CD4-positive, CD25-positive, alpha-beta regulatory T cell (primary cell): ENCODE measurements at regions not wholly inside any gene's neighbourhood (a gene's known extent, or its start where the extent isn't known, plus 50 kb on each side); places are given as distances from the start of the nearest gene placed in this dataset.
"Not testable (repeated sequence)": the region's sequence is repeated elsewhere in the genome, so short reads cannot be mapped to it uniquely, and the experiment has no call there.

Source experiments
- ATAC-seq, 2 donors: fragments of 150-1000 bp; cut with Tn5 transposase; one replicate each; pipeline ENCODE4 v1.10.0; 2021; ENCODE audit warnings: low read depth in 2 of 2, moderate number of reproducible peaks in 2 of 2, moderate library complexity in 1 of 2
- DNase-seq, 3 donors: peaks; one replicate each; pipeline versions ENCODE4 v3.0.0 to v3.0.0-alpha.2; 2012 to 2022; ENCODE audit warnings: mixed read lengths in 1 of 3
- H3K27ac ChIP-seq: one replicate; pipeline ENCODE4 v1.7.0; 2013; ENCODE audit warnings: mild to moderate bottlenecking, low read length; ENCODE audit not compliant: insufficient read depth, poor library complexity, severe bottlenecking
- H3K27me3 ChIP-seq: one replicate; pipeline ENCODE4 v1.7.0; 2013; ENCODE audit warnings: low read length; ENCODE audit not compliant: control insufficient read depth, insufficient read depth
- H3K36me3 ChIP-seq: one replicate; pipeline ENCODE4 v1.7.0; 2013; ENCODE audit warnings: mild to moderate bottlenecking, low read length, moderate library complexity; ENCODE audit not compliant: control insufficient read depth, insufficient read depth
- H3K4me1 ChIP-seq: 2 replicates; pipeline ENCODE4 v1.7.0; 2013; ENCODE audit warnings: mild to moderate bottlenecking, low read length; ENCODE audit not compliant: insufficient read depth, control insufficient read depth, poor library complexity, severe bottlenecking
- H3K4me3 ChIP-seq: one replicate; pipeline ENCODE4 v1.7.0; 2013; ENCODE audit warnings: low read depth, mild to moderate bottlenecking, low read length, moderate library complexity
- H3K9me3 ChIP-seq, 2 experiments: 1 replicate in 1 of 2; 2 replicates in 1 of 2; pipeline ENCODE4 v1.7.0; 2013; ENCODE audit warnings: low read length in 2 of 2, mild to moderate bottlenecking in 1 of 2, moderate library complexity in 1 of 2; ENCODE audit not compliant: control insufficient read depth in 2 of 2
- H3K27ac Mint-ChIP-seq, 3 donors: one replicate each; pipeline ENCODE4 v1.8.0; 2020 to 2022; ENCODE audit warnings: mild to moderate bottlenecking in 3 of 3, mixed read lengths in 3 of 3, moderate library complexity in 2 of 3
- H3K27me3 Mint-ChIP-seq: one replicate; pipeline ENCODE4 v1.8.0; 2022; ENCODE audit warnings: mild to moderate bottlenecking, mixed read lengths
- H3K36me3 Mint-ChIP-seq: one replicate; pipeline ENCODE4 v1.8.0; 2020; ENCODE audit warnings: mixed read lengths
- H3K4me1 Mint-ChIP-seq, 4 donors: one replicate each; pipeline ENCODE4 v1.8.0; 2020 to 2022; ENCODE audit warnings: mixed read lengths in 4 of 4, mild to moderate bottlenecking in 1 of 4
- H3K4me3 Mint-ChIP-seq, 4 donors: one replicate each; pipeline ENCODE4 v1.8.0; 2020 to 2022; ENCODE audit warnings: mild to moderate bottlenecking in 4 of 4, mixed read lengths in 4 of 4, moderate library complexity in 3 of 4
- H3K9me3 Mint-ChIP-seq, 7 donors: one replicate each; pipeline ENCODE4 v1.8.0; 2020 to 2022; ENCODE audit warnings: mixed read lengths in 7 of 7, mild to moderate bottlenecking in 3 of 7, moderate library complexity in 2 of 7

GRCh38 chr1:104264521-104264920 is 514.8 kb downstream of the AMY1C start:
- ATAC-seq (no peak), DNase-seq (no peak)
- peaks cover 6 to 18% (median 8%) of the 10 kb centered on the region in 7 donors for H3K9me3 Mint-ChIP-seq
- no peak overlapping the region for H3K27ac Mint-ChIP-seq
- H3K4me1 Mint-ChIP-seq, result no peaks in the 10 kb centered on the region
- H3K27me3 Mint-ChIP-seq, result no peaks in the 10 kb centered on the region
- H3K4me3 ChIP-seq, result no peak overlapping the region
- H3K4me3 Mint-ChIP-seq, result no peak overlapping the region
- no peaks in the 10 kb centered on the region for H3K4me1 ChIP-seq
- no peak overlapping the region for H3K27ac ChIP-seq
- no peaks in the 10 kb centered on the region for H3K36me3 Mint-ChIP-seq
- H3K27me3 ChIP-seq, result no peaks in the 10 kb centered on the region
- H3K9me3 ChIP-seq, result peaks cover 3 to 4% of the 10 kb centered on the region in 2 experiments
- H3K36me3 ChIP-seq, result no peaks in the 10 kb centered on the region

GRCh38 chr1:104265163-104265562 is 515.5 kb downstream of the AMY1C start:
- Histone ChIP-seq H3K27ac (no peak overlapping the region), H3K4me3 (no peak overlapping the region), H3K36me3 (no peaks in the 10 kb centered on the region), H3K4me1 (no peaks in the 10 kb centered on the region), H3K9me3 (peaks cover 3 to 4% of the 10 kb centered on the region in 2 experiments), H3K27me3 (no peaks in the 10 kb centered on the region)
- DNase-seq, result no peak
- Mint-ChIP-seq H3K27me3 (no peaks in the 10 kb centered on the region), H3K4me3 (no peak overlapping the region), H3K36me3 (no peaks in the 10 kb centered on the region), H3K27ac (no peak overlapping the region), H3K4me1 (no peaks in the 10 kb centered on the region), H3K9me3 (peaks cover 2 to 15% (median 6%) of the 10 kb centered on the region in 7 donors)
- ATAC-seq, result no peak

DNA sequence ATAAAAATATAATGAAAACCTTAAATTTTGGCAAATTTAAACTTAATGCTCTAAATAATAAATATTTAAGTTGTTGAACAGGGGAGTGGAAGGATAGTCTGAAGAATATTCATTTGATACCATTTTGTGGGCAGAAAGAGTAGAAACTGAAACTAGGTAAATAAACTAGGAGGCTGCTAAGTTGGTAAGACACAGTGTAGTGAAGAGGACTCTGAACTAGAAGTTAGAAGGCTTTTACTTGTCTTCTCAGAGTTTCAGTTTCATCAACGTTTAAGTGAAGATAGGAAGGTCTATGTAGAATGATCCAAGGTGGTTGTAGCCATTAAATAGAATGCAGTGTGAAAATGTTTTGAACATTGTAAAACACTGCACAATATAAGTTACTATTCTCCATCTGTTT is 516.9 kb downstream of the AMY1C start:
- no peaks in the 10 kb centered on the region for H3K4me1 ChIP-seq
- H3K4me3 Mint-ChIP-seq, result no peak overlapping the region
- no peak overlapping the region for H3K4me3 ChIP-seq
- no peak overlapping the region for H3K27ac Mint-ChIP-seq
- H3K36me3 ChIP-seq, result no peaks in the 10 kb centered on the region
- H3K4me1 Mint-ChIP-seq, result no peaks in the 10 kb centered on the region
- no peak for DNase-seq
- no peaks in the 10 kb centered on the region for H3K27me3 ChIP-seq
- no peak overlapping the region for H3K27ac ChIP-seq
- H3K9me3 Mint-ChIP-seq, result peaks cover 0 to 14% (median 7%) of the 10 kb centered on the region in 7 donors
- H3K27me3 Mint-ChIP-seq, result no peaks in the 10 kb centered on the region
- ATAC-seq, result no peak
- H3K36me3 Mint-ChIP-seq, result no peaks in the 10 kb centered on the region
- H3K9me3 ChIP-seq, result peaks cover 3 to 4% of the 10 kb centered on the region in 2 experiments

GRCh38 chr1:104288322-104288721 is 538.6 kb downstream of the AMY1C start:
- not testable (repeated sequence) for H3K4me1 ChIP-seq, DNase-seq, H3K4me3 Mint-ChIP-seq, H3K4me3 ChIP-seq, H3K36me3 Mint-ChIP-seq, H3K27ac Mint-ChIP-seq, H3K27ac ChIP-seq, H3K27me3 ChIP-seq, H3K27me3 Mint-ChIP-seq, ATAC-seq, H3K36me3 ChIP-seq, H3K9me3 ChIP-seq, H3K4me1 Mint-ChIP-seq
- peaks cover 3 to 22% (median 6%) of the 10 kb centered on the region in 7 donors for H3K9me3 Mint-ChIP-seq

GRCh38 chr1:104291156-104291555 is 541.5 kb downstream of the AMY1C start:
- H3K27ac ChIP-seq, result no peak overlapping the region
- no peak overlapping the region for H3K4me3 Mint-ChIP-seq
- no peaks in the 10 kb centered on the region for H3K36me3 ChIP-seq
- DNase-seq (no peak), ATAC-seq (no peak)
- no peaks in the 10 kb centered on the region for H3K36me3 Mint-ChIP-seq
- H3K27me3 ChIP-seq, result no peaks in the 10 kb centered on the region
- H3K4me1 ChIP-seq, result no peaks in the 10 kb centered on the region
- H3K4me1 Mint-ChIP-seq, result no peaks in the 10 kb centered on the region
- H3K9me3 ChIP-seq, result peaks cover 2 to 4% of the 10 kb centered on the region in 2 experiments
- H3K27ac Mint-ChIP-seq, result no peak overlapping the region
- H3K4me3 ChIP-seq, result no peak overlapping the region
- no peaks in the 10 kb centered on the region for H3K27me3 Mint-ChIP-seq
- peaks cover 5 to 26% (median 8%) of the 10 kb centered on the region in 7 donors for H3K9me3 Mint-ChIP-seq

DNA sequence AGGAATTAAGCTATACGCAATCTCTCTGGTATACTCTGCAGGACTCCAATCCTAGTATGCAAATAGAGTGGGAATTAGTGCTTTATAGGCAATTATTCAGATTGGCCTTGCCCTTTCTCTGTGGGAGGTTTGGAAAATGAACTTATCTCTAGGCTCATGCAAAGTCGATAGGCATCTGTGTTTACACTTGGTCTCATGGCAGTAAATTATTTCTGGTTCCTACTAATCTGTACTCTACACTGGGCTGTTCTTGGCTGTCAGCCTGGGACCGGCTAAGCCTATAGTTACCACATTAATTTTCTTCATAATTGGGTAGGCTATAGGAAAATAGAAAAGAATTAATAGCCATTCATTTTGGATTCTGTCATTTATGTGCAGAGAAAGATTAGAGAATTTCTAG is 544.6 kb downstream of the AMY1C start:
- Histone ChIP-seq H3K4me3 (no peak overlapping the region), H3K36me3 (no peaks in the 10 kb centered on the region), H3K27ac (no peak overlapping the region), H3K4me1 (no peaks in the 10 kb centered on the region), H3K27me3 (no peaks in the 10 kb centered on the region), H3K9me3 (peaks cover 0 to 2% of the 10 kb centered on the region in 2 experiments)
- no peaks in the 10 kb centered on the region for H3K27me3 Mint-ChIP-seq
- no peak overlapping the region for H3K4me3 Mint-ChIP-seq
- H3K9me3 Mint-ChIP-seq, result peaks cover 3 to 19% (median 6%) of the 10 kb centered on the region in 7 donors
- H3K4me1 Mint-ChIP-seq, result no peaks in the 10 kb centered on the region
- no peak overlapping the region for H3K27ac Mint-ChIP-seq
- ATAC-seq (no peak), DNase-seq (no peak)
- H3K36me3 Mint-ChIP-seq, result no peaks in the 10 kb centered on the region

DNA sequence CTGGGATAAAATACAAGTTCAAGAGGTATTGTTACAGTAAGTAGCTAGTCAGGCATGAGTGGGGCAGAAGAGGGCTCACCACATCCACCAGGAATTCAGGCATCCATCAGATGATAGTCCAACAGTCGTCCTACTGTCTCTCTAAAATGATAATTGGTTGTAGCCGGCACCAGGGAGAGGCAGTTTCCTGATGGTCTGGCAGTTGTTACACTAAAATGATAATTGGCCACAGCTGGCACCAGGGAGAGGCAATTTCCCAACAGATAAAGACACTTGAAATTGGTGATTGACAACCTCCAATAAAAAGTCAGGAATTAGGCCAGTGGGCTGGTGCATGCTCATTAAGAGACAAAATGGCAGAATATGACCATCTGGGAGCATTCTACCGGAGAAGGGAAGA is 545.8 kb downstream of the AMY1C start:
- DNase-seq (no peak), ATAC-seq (no peak)
- Mint-ChIP-seq H3K27ac (no peak overlapping the region), H3K36me3 (no peaks in the 10 kb centered on the region), H3K9me3 (peaks cover 3 to 21% (median 7%) of the 10 kb centered on the region in 7 donors), H3K4me1 (no peaks in the 10 kb centered on the region), H3K4me3 (no peak overlapping the region), H3K27me3 (no peaks in the 10 kb centered on the region)
- Histone ChIP-seq H3K4me3 (no peak overlapping the region), H3K27ac (no peak overlapping the region), H3K27me3 (no peaks in the 10 kb centered on the region), H3K9me3 (peaks cover 0 to 2% of the 10 kb centered on the region in 2 experiments), H3K36me3 (no peaks in the 10 kb centered on the region), H3K4me1 (no peaks in the 10 kb centered on the region)

DNA sequence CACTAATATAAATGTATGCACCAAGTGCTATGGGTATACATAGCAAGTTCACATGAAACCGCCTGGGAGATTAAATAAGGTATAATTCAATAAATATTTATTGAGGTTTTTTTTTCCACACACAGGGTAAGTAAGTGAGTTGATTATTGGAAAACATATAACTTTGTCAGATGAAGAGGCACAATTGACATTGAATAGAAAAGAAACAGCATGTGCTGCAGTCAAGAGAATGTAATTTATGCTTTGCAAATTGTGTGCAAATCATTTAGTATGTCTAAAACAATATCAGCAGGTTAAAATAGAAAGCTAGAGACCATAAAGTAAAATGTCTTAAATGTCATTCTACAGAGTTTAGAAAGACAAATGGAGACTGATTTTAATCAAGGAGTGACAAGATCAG is 560.0 kb downstream of the AMY1C start:
- ATAC-seq, result no peak
- H3K4me1 Mint-ChIP-seq, result no peaks in the 10 kb centered on the region

More for the DNA sequence above, 560.0 kb downstream of the AMY1C start:
- H3K27me3 ChIP-seq, result no peaks in the 10 kb centered on the region
- H3K4me1 ChIP-seq, result no peaks in the 10 kb centered on the region
- no peaks in the 10 kb centered on the region for H3K36me3 ChIP-seq
- H3K27ac ChIP-seq, result no peak overlapping the region
- Mint-ChIP-seq H3K36me3 (no peaks in the 10 kb centered on the region), H3K27ac (no peak overlapping the region), H3K9me3 (peaks cover 6 to 22% (median 10%) of the 10 kb centered on the region in 7 donors), H3K27me3 (no peaks in the 10 kb centered on the region), H3K4me3 (no peak overlapping the region)
- no peaks in the 10 kb centered on the region for H3K9me3 ChIP-seq
- no peak overlapping the region for H3K4me3 ChIP-seq
- no peak for DNase-seq
